ENCODE measurements at regions not wholly inside any gene's neighbourhood (a gene's known extent, or its start where the extent isn't known, plus 50 kb on each side); places are given as distances from the start of the nearest gene placed in this dataset.

GRCh38 chr14:84465880-84466279, 1064.1 kb upstream of the FLRT2 start:
- Histone ChIP-seq H4K20me1 (ENCODE audit: insufficient read depth) (no peaks in the 10 kb centered on the region), H3K9me3 (ENCODE audit: low read depth) (no peaks in the 10 kb centered on the region), H3K4me2 (ENCODE audit: unreplicated experiment) (no peak overlapping the region), H3K79me2 (ENCODE audit: insufficient read depth) (no peaks in the 10 kb centered on the region), H3K9ac (no peak overlapping the region), H2AFZ (no peak overlapping the region), H3K4me3 (no peak overlapping the region), H3K36me3 (ENCODE audit: low read depth) (no peaks in the 10 kb centered on the region), H3K27ac (no peak overlapping the region), H3K27me3 (replicated peaks; ENCODE audit: insufficient read depth) (no peaks in the 10 kb centered on the region), H3K4me1 (ENCODE audit: insufficient read depth) (no peaks in the 10 kb centered on the region), H3K9me2 (ENCODE audit: insufficient read depth) (no peaks in the 10 kb centered on the region), H3F3A (ENCODE audit: insufficient read depth) (no peaks in the 10 kb centered on the region)
- DNase-seq, result no peak
- in situ Hi-C loops (cut with MboI), result no loop called here
- 0 to 12% methylated on average over 1 of the region's 1 CpG for WGBS, 2 experiments (ENCODE audit: low coverage in 1 of 2, low lambda C conversion rate in 2 of 2, missing lambda C conversion rate in 2 of 2)
- TF ChIP-seq EZH2phosphoT487 (IDR thresholded peaks at IDR 0.05; ENCODE audit: insufficient read depth, low read depth) (no peak), EZH2 (IDR thresholded peaks at IDR 0.05; ENCODE audit: insufficient read depth, poor library complexity, severe bottlenecking) (no peak)

GRCh38 chr14:84468153-84468552, 1061.8 kb upstream of the FLRT2 start:
- no peaks in the 10 kb centered on the region for H3K27me3 ChIP-seq (replicated peaks; ENCODE audit: insufficient read depth)
- no peak overlapping the region for H3K4me3 ChIP-seq
- no peak overlapping the region for H2AFZ ChIP-seq
- H3K36me3 ChIP-seq (ENCODE audit: low read depth), result no peaks in the 10 kb centered on the region
- no peaks in the 10 kb centered on the region for H3K79me2 ChIP-seq (ENCODE audit: insufficient read depth)
- no peaks in the 10 kb centered on the region for H3K9me2 ChIP-seq (ENCODE audit: insufficient read depth)
- no peak for TF ChIP-seq EZH2 (IDR thresholded peaks at IDR 0.05; ENCODE audit: insufficient read depth, poor library complexity, severe bottlenecking)
- no peak for TF ChIP-seq EZH2phosphoT487 (IDR thresholded peaks at IDR 0.05; ENCODE audit: insufficient read depth, low read depth)
- no peak for DNase-seq
- no peaks in the 10 kb centered on the region for H4K20me1 ChIP-seq (ENCODE audit: insufficient read depth)
- H3K4me1 ChIP-seq (ENCODE audit: insufficient read depth), result no peaks in the 10 kb centered on the region
- 37 to 53% methylated on average over 5 of the region's 5 CpGs for WGBS, 2 experiments (ENCODE audit: low coverage in 1 of 2, low lambda C conversion rate in 2 of 2, missing lambda C conversion rate in 2 of 2)
- no peaks in the 10 kb centered on the region for H3K9me3 ChIP-seq (ENCODE audit: low read depth)
- H3K27ac ChIP-seq, result no peak overlapping the region
- H3F3A ChIP-seq (ENCODE audit: insufficient read depth), result no peaks in the 10 kb centered on the region
- H3K4me2 ChIP-seq (ENCODE audit: unreplicated experiment), result no peak overlapping the region
- in situ Hi-C loops (cut with MboI), result no loop called here
- no peak overlapping the region for H3K9ac ChIP-seq

- no peak for TF ChIP-seq EZH2 (IDR thresholded peaks at IDR 0.05; ENCODE audit: insufficient read depth, poor library complexity, severe bottlenecking)
- no peak for TF ChIP-seq EZH2phosphoT487 (IDR thresholded peaks at IDR 0.05; ENCODE audit: insufficient read depth, low read depth)
- Histone ChIP-seq H3K9me2 (ENCODE audit: insufficient read depth) (no peaks in the 10 kb centered on the region), H3K4me1 (ENCODE audit: insufficient read depth) (no peaks in the 10 kb centered on the region), H3K79me2 (ENCODE audit: insufficient read depth) (no peaks in the 10 kb centered on the region), H3K27me3 (replicated peaks; ENCODE audit: insufficient read depth) (no peaks in the 10 kb centered on the region), H3K4me2 (ENCODE audit: unreplicated experiment) (no peak overlapping the region), H4K20me1 (ENCODE audit: insufficient read depth) (no peaks in the 10 kb centered on the region), H3K27ac (no peak overlapping the region), H2AFZ (no peak overlapping the region), H3K9me3 (ENCODE audit: low read depth) (no peaks in the 10 kb centered on the region), H3F3A (ENCODE audit: insufficient read depth) (no peaks in the 10 kb centered on the region), H3K36me3 (ENCODE audit: low read depth) (no peaks in the 10 kb centered on the region), H3K4me3 (no peak overlapping the region), H3K9ac (no peak overlapping the region)
- in situ Hi-C loops (cut with MboI), result no loop called here
- no peak for DNase-seq
- WGBS, 2 experiments (ENCODE audit: low coverage in 1 of 2, low lambda C conversion rate in 2 of 2, missing lambda C conversion rate in 2 of 2), result 48 to 52% methylated on average over 2 of the region's 2 CpGs
Measured at GRCh38 chr14:84477996-84478395, 1051.9 kb upstream of the FLRT2 start.

GRCh38 chr14:84482256-84483071, 1047.5 kb upstream of the FLRT2 start:
- Histone ChIP-seq H3K9me2 (ENCODE audit: insufficient read depth) (no peaks in the 10 kb centered on the region), H3K79me2 (ENCODE audit: insufficient read depth) (no peaks in the 10 kb centered on the region), H3K27me3 (replicated peaks; ENCODE audit: insufficient read depth) (no peaks in the 10 kb centered on the region), H3K4me1 (ENCODE audit: insufficient read depth) (no peaks in the 10 kb centered on the region), H4K20me1 (ENCODE audit: insufficient read depth) (no peaks in the 10 kb centered on the region), H3F3A (ENCODE audit: insufficient read depth) (no peaks in the 10 kb centered on the region), H3K9me3 (ENCODE audit: low read depth) (no peaks in the 10 kb centered on the region), H2AFZ (no peak overlapping the region), H3K27ac (no peak overlapping the region), H3K4me2 (ENCODE audit: unreplicated experiment) (no peak overlapping the region), H3K36me3 (ENCODE audit: low read depth) (no peaks in the 10 kb centered on the region), H3K4me3 (no peak overlapping the region), H3K9ac (no peak overlapping the region)
- in situ Hi-C loops (cut with MboI), result no loop called here
- peak; percentile 38 for DNase-seq
- TF ChIP-seq EZH2phosphoT487 (IDR thresholded peaks at IDR 0.05; ENCODE audit: insufficient read depth, low read depth) (no peak), EZH2 (IDR thresholded peaks at IDR 0.05; ENCODE audit: insufficient read depth, poor library complexity, severe bottlenecking) (no peak)
- WGBS, 2 experiments (ENCODE audit: low coverage in 1 of 2, low lambda C conversion rate in 2 of 2, missing lambda C conversion rate in 2 of 2), result 55 to 56% methylated on average over 5 of the region's 5 CpGs
